Stimulated activated CD8-positive, alpha-beta memory T cell treated with anti-CD3 and anti-CD28 coated beads, Interleukin-12 subunit alpha, Interleukin-12 subunit beta, amount 100 ng/mL, for 4 hours (primary cell): ENCODE measurements at regions not wholly inside any gene's neighbourhood (a gene's known extent, or its start where the extent isn't known, plus 50 kb on each side); places are given as distances from the start of the nearest gene placed in this dataset.

Experiments
- DNase-seq: peaks from one replicate; pipeline ENCODE4 v3.0.0-alpha.2; 2020; ENCODE audit warnings: low read depth

- no peak for DNase-seq
Measured at GRCh38 chr12:67535176-67535575, 113.4 kb upstream of the DYRK2 start.

- no peak for DNase-seq
Measured at GRCh38 chr12:67535971-67536370, 112.6 kb upstream of the DYRK2 start.

- DNase-seq: no peak
Measured at GRCh38 chr12:67539329-67539728, 109.2 kb upstream of the DYRK2 start.

DNA sequence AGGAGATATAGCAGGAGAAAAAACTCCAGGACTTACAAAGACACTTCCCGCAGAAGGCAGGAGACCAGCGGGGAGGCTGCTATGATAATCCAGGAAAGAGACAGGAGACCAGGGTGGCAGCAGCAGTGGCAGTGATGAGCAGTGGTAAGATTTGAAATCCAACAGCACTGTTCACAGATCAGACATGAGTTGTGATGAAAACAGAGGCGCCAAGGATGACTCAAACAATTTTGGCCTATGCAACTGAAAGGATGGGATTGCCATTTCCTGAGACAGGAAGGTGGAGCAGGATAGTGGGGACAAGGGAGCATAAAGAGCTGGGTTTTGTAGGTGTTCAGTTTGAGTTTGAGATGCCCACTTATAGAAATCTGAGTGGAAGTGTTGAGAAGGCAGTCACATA lies 108.6 kb upstream of the DYRK2 start:
- DNase-seq: no peak

- DNase-seq: no peak
Measured at GRCh38 chr12:67540920-67541624, 107.5 kb upstream of the DYRK2 start.

GRCh38 chr12:67541625-67541991 lies 106.9 kb upstream of the DYRK2 start:
- no peak for DNase-seq

- DNase-seq: no peak
Measured at GRCh38 chr12:67543021-67543770, 105.3 kb upstream of the DYRK2 start.

GRCh38 chr12:67545298-67545697 lies 103.2 kb upstream of the DYRK2 start:
- DNase-seq: no peak

DNA sequence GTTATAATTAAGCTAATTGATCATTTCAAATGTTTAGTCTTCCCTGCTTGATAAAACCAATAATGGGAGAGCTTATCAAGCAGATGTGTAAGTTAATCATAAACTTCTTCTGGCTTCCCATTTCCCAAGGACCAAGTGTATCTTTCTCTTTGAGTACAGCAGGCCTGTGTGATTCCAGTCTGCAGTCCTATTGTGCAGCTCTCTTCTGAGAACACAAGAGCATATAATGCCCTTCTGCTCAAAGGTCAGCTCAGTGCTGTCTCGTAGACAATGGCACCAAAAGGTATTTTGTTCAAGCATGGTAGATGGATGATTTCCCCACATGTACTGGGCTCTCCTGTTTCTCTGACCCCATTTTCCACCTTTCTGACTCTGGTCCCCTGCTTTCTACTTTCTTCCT lies 101.8 kb upstream of the DYRK2 start:
- no peak for DNase-seq

GRCh38 chr12:67555075-67555717 lies 93.3 kb upstream of the DYRK2 start:
- DNase-seq: peak; percentile 6

GRCh38 chr12:67558775-67559174 lies 89.8 kb upstream of the DYRK2 start:
- no peak for DNase-seq

- no peak for DNase-seq
Measured at GRCh38 chr12:67559751-67560150, 88.8 kb upstream of the DYRK2 start.

DNA sequence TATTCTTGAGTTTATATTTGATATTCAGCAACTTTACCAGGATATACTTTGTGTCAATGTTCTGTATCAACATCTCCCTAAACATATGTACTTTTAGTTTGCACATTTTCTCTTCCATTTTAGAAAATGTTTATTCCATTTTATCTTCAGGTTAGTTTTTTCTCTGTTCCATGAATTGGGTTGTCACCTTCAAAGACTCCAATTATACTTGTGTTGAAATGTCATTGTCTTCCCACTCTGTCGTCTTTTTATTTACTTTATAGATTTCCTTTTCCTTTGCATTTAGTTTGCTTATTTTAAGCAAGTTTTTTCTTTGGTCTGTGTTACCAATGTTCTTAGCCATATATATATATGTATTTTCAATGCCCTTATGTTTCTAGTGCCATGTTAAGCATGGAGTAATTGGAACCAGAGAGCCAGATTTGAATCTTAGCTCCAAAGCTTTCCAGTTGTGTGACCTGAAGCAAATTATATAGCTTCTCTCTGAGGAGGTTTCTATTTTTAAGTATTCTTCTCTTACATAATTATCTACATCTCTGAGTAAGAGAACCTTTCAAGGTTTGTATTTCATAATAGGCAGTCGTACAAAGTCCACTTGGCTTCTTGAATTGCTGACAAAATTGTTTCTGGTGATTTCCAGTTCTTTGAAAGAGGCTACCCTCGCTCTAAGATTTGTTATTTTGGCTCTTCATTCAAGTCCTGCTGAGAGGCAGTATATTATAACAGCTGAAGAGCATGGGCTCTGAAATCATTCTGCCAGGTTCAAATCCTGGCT lies 85.8 kb upstream of the DYRK2 start:
- no peak for DNase-seq

GRCh38 chr12:67568055-67568454 lies 80.5 kb upstream of the DYRK2 start:
- DNase-seq: no peak

DNA sequence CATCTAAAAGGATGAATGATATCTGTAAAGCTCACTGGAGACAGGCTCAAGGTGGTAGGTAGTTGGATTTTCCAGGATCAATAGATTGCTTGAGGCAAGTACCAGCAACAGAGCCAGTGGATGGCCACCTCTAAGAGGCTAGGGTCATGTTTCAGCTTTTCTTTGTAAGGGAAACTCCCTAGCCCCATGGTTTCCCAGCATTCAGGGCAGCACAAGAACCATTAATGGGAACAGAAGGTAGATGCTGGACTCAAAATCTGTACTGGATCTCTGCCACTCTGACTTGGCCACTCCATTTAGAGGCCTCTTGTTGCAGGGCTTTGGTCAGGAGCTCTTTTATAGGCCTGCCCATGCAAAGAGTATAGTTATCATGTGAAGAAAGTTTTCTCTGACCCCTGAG lies 76.1 kb upstream of the DYRK2 start:
- no peak for DNase-seq

GRCh38 chr12:67573566-67573965 lies 75.0 kb upstream of the DYRK2 start:
- no peak for DNase-seq

- DNase-seq: no peak
Measured at GRCh38 chr12:67578976-67579661, 69.4 kb upstream of the DYRK2 start.

DNA sequence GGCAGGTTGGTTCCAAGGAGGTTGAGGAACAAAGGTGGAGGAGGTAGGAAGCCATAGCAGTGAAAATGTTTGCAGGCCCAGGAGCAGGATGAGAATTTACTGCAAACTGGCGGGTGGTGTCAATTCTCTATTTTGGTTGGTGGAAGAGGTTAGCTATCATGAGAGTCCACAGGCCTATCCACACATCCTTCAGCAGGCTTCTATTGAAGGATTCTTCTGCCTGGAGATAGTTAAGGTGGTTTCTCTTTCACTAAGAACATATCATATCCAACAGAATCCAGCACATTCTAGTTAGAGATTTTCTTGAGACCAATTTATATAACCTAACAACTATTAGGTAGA lies 68.9 kb upstream of the DYRK2 start:
- no peak for DNase-seq

DNA sequence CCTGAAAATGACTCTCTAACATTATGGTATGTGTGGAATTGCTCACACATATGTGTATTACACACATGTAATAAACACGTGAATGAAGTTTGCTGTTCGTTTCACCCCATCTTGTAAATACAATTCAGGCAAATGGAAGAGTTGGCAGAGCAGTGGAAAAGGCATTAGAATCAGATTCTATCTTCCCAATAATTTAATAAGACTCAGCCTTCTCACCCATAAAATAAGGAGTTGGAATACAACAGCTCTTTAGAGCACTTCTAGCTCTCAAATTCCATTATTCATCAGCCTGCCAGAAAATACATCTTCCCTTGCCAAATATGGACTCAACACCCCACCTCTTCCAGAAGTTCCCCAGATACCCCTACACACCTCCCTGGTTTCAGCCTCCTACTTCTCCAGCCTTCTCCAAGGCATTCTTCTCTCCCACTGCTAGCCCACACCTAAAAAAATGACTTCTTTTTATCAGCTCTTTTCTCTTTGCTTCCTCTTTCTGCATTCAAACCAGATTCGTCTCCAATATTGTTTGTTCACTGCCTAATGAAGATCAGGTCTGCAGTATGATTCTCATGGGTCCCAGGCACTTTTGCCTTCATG lies 66.2 kb upstream of the DYRK2 start:
- no peak for DNase-seq

DNA sequence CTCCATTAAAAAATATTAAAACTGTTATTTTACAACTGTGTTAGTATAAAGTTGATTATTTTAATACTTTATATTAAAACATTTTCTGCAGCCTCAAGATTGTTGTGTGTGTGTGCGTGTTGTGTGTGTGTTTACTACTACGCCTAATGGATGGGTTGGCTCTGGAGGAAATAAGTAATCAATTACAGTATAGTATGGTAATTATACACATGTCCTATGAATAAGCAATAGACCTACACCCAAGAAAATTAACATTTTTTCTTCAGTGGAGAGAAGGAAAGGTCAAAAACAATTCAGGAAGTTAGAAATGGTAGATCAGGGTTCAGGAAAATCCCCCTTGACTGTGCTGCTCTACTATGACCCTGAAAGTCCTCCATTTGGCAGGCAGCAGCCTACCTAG lies 65.7 kb upstream of the DYRK2 start:
- DNase-seq: no peak

- no peak for DNase-seq
Measured at GRCh38 chr12:67586951-67587350, 61.6 kb upstream of the DYRK2 start.

DNA sequence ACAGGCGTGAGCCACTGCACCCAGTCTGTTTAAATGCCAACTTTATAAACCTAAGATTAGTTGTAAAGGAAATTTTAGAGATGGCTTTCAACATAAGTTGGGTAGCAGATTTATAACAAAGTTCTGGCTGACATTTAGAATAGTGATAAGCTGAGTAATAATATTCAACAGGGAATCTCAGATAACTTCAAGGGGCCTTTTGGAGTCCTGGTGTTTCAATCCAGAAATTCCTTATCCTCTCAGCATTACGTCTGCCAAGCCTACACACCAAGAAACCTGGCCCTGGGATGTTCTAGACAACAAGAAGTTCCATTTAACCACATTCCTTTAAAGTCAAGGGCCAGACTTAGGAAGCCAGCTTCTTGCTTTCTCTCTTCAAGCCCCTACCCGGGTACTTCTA lies 59.5 kb upstream of the DYRK2 start:
- no peak for DNase-seq
